Type B pancreatic cell (in vitro differentiated cells): ENCODE measurements at regions not wholly inside any gene's neighbourhood (a gene's known extent, or its start where the extent isn't known, plus 50 kb on each side); places are given as distances from the start of the nearest gene placed in this dataset.

Experiments used
- DNase-seq: peaks from one replicate; pipeline ENCODE4 v3.0.0; 2021; ENCODE audit warnings: mixed read lengths; ENCODE audit not compliant: unreplicated experiment; ENCODE audit errors: extremely low spot score
- H3K27ac Mint-ChIP-seq: 2 replicates; pipeline ENCODE4 v1.8.0; 2021; ENCODE audit warnings: mild to moderate bottlenecking, mixed read lengths
- H3K27me3 Mint-ChIP-seq: 2 replicates; pipeline ENCODE4 v1.8.0; 2021; ENCODE audit warnings: mixed read lengths
- H3K36me3 Mint-ChIP-seq: 2 replicates; pipeline ENCODE4 v1.8.0; 2021; ENCODE audit warnings: mixed read lengths
- H3K4me1 Mint-ChIP-seq: one replicate; pipeline ENCODE4 v1.8.0; 2021; ENCODE audit warnings: mixed read lengths; ENCODE audit not compliant: unreplicated experiment
- H3K4me3 Mint-ChIP-seq: 2 replicates; pipeline ENCODE4 v1.8.0; 2021; ENCODE audit warnings: mild to moderate bottlenecking, mixed read lengths
- H3K9me3 Mint-ChIP-seq: 2 replicates; pipeline ENCODE4 v1.8.0; 2021; ENCODE audit warnings: mixed read lengths
- CTCF ChIP-seq: fragments of 200-600 bp; sonication (generic); conservative IDR thresholded peaks from 2 replicates; pipeline ENCODE4 v1.5.0; 2021; ENCODE audit warnings: antibody characterized with exemption, mild to moderate bottlenecking

GRCh38 chr14:48890333-48890732, 695.8 kb downstream of the RPS29 start:
- Mint-ChIP-seq H3K4me3 (no peak overlapping the region), H3K27me3 (no peaks in the 10 kb centered on the region), H3K9me3 (no peaks in the 10 kb centered on the region), H3K27ac (no peak overlapping the region), H3K4me1 (no peaks in the 10 kb centered on the region), H3K36me3 (no peaks in the 10 kb centered on the region)
- no peak for TF ChIP-seq CTCF
- no peak for DNase-seq

- Mint-ChIP-seq H3K36me3 (no peaks in the 10 kb centered on the region), H3K9me3 (peaks cover 4% of the 10 kb centered on the region), H3K27ac (no peak overlapping the region), H3K27me3 (no peaks in the 10 kb centered on the region), H3K4me1 (no peaks in the 10 kb centered on the region), H3K4me3 (no peak overlapping the region)
- TF ChIP-seq CTCF = no peak
- no peak for DNase-seq
Observed at GRCh38 chr14:48876806-48877340, 709.3 kb downstream of the RPS29 start.

GRCh38 chr14:48874711-48875110, 711.5 kb downstream of the RPS29 start:
- Mint-ChIP-seq H3K27me3 (no peaks in the 10 kb centered on the region), H3K4me3 (no peak overlapping the region), H3K9me3 (no peaks in the 10 kb centered on the region), H3K27ac (no peak overlapping the region), H3K4me1 (no peaks in the 10 kb centered on the region), H3K36me3 (no peaks in the 10 kb centered on the region)
- TF ChIP-seq CTCF = no peak
- no peak for DNase-seq

GRCh38 chr14:48857366-48857765, 728.8 kb downstream of the RPS29 start:
- Mint-ChIP-seq H3K9me3 (peaks cover 4% of the 10 kb centered on the region), H3K4me1 (no peaks in the 10 kb centered on the region), H3K36me3 (no peaks in the 10 kb centered on the region), H3K27me3 (no peaks in the 10 kb centered on the region), H3K4me3 (no peak overlapping the region), H3K27ac (no peak overlapping the region)
- no peak for TF ChIP-seq CTCF
- DNase-seq = no peak

- Mint-ChIP-seq H3K36me3 (no peaks in the 10 kb centered on the region), H3K27me3 (no peaks in the 10 kb centered on the region), H3K9me3 (peaks cover 4% of the 10 kb centered on the region), H3K27ac (no peak overlapping the region), H3K4me1 (no peaks in the 10 kb centered on the region), H3K4me3 (no peak overlapping the region)
- no peak for TF ChIP-seq CTCF
- DNase-seq = no peak
Observed at GRCh38 chr14:48853159-48853558, 733.0 kb downstream of the RPS29 start.
